HCT116 (cell line): ENCODE measurements at regions not wholly inside any gene's neighbourhood (a gene's known extent, or its start where the extent isn't known, plus 50 kb on each side); places are given as distances from the start of the nearest gene placed in this dataset.

Experiments used
- ATAC-seq: fragments of 200-7000 bp; cut with Tn5 transposase; 2 replicates; pipeline ENCODE4 v1.9.1; 2020; ENCODE audit warnings: mild to moderate bottlenecking, moderate library complexity
- BruUV-seq: library from RNA; stranded (reverse); fragments of 400-500 nt; replicated peaks from 2 replicates; lab custom pipeline; 2021; lab: Mats Ljungman, UMichigan
- CTCF ChIA-PET: fragments of 300-600 bp; sonication (Branson Sonifier 250); formaldehyde crosslinking; loops from one replicate; lab custom pipeline; 2021; ENCODE audit warnings: antibody characterized with exemption; lab: Charles Lee
- POLR2A ChIA-PET: fragments of 300-600, 350-600 bp; sonication (Branson Sonifier 250); formaldehyde crosslinking; loops from one replicate; lab custom pipeline; 2021; ENCODE audit warnings: antibody characterized with exemption; lab: Charles Lee
- RAD21 ChIA-PET, 2 experiments: fragments of 300-600 bp; sonication (Branson Sonifier 250); formaldehyde crosslinking; loops; one replicate each; lab custom pipeline; 2023; ENCODE audit warnings: low total read pairs in 2 of 2; ENCODE audit not compliant: uncharacterized antibody in 2 of 2, unreplicated experiment in 2 of 2, low non-redundant PET in 1 of 2; lab: Charles Lee
- DNase-seq: peaks from one replicate; pipeline ENCODE4 v3.0.0-alpha.2; 2010; ENCODE audit warnings: low read depth, low spot score
- H2AFZ ChIP-seq: fragments of 200-600 bp; shearing (Covaris generic), sonication (generic); 2 replicates; pipeline ENCODE4 v1.6.1; 2017; ENCODE audit warnings: low read depth, mixed run types, mixed read lengths, antibody characterized with exemption, low read length; ENCODE audit not compliant: poor library complexity, severe bottlenecking
- H3K27ac ChIP-seq: 2 replicates; pipeline ENCODE4 v1.5.1; 2012; ENCODE audit warnings: low read depth, low read length
- H3K27me3 ChIP-seq: fragments of 200-600 bp; sonication (generic); 2 replicates; pipeline ENCODE4 v1.6.1; 2016; ENCODE audit warnings: mixed run types, low read length, mixed read lengths; ENCODE audit not compliant: insufficient read depth
- H3K36me3 ChIP-seq, 2 experiments: fragments of 200-500 bp in 1 of 2; fragments of 200-600 bp in 1 of 2; sonication (Bioruptor generic) in 1 of 2; sonication (generic) in 1 of 2; 2 replicates each; pipeline versions ENCODE4 v1.5.1 to v1.6.1; 2014 to 2016; ENCODE audit warnings: low read length in 2 of 2, inconsistent platforms in 1 of 2, mixed read lengths in 1 of 2, mixed run types in 1 of 2; ENCODE audit not compliant: insufficient read depth in 2 of 2, control insufficient read depth in 1 of 2
- H3K4me1 ChIP-seq, 2 experiments: fragments of 200-600 bp in 1 of 2; sonication (generic) in 1 of 2; 2 replicates each; pipeline versions ENCODE4 v1.5.1 to v1.6.1; 2012 to 2017; ENCODE audit warnings: low read length in 2 of 2, inconsistent platforms in 1 of 2, mild to moderate bottlenecking in 1 of 2, mixed read lengths in 1 of 2, mixed run types in 1 of 2, moderate library complexity in 1 of 2; ENCODE audit not compliant: insufficient read depth in 2 of 2, control insufficient read depth in 1 of 2
- H3K4me2 ChIP-seq: fragments of 200-600 bp; sonication (generic); 2 replicates; pipeline ENCODE4 v1.6.1; 2017; ENCODE audit warnings: mixed run types, low read length, mixed read lengths
- H3K4me3 ChIP-seq, 2 experiments: fragments of 200-600 bp in 1 of 2; sonication (generic) in 1 of 2; replicated peaks in 1 of 2; 2 replicates each; pipeline ENCODE4 v1.5.1; 2011 to 2016; ENCODE audit warnings: low read length in 2 of 2, control low read depth in 1 of 2, low read depth in 1 of 2, mild to moderate bottlenecking in 1 of 2, mixed read lengths in 1 of 2, mixed run types in 1 of 2
- H3K79me2 ChIP-seq: fragments of 200-600 bp; sonication (generic); 2 replicates; pipeline ENCODE4 v1.6.1; 2017; ENCODE audit warnings: mild to moderate bottlenecking, mixed run types, low read length, moderate library complexity, mixed read lengths; ENCODE audit not compliant: insufficient read depth
- H3K9ac ChIP-seq: fragments of 200-600 bp; sonication (generic); 2 replicates; pipeline ENCODE4 v1.6.1; 2016; ENCODE audit warnings: low read length, mixed read lengths
- H3K9me2 ChIP-seq: fragments of 200-600 bp; sonication (generic), shearing (Covaris generic); 2 replicates; pipeline ENCODE4 v1.6.1; 2017; ENCODE audit warnings: mixed run types, mild to moderate bottlenecking, moderate library complexity; ENCODE audit not compliant: insufficient read depth
- H3K9me3 ChIP-seq, 2 experiments: fragments of 200-500 bp in 1 of 2; fragments of 200-600 bp in 1 of 2; sonication (Bioruptor generic) in 1 of 2; sonication (generic) in 1 of 2; 2 replicates each; pipeline ENCODE4 v1.6.1; 2014 to 2017; ENCODE audit warnings: low read length in 2 of 2, mixed read lengths in 2 of 2, inconsistent platforms in 1 of 2, low read depth in 1 of 2, mild to moderate bottlenecking in 1 of 2, mixed run types in 1 of 2, moderate library complexity in 1 of 2; ENCODE audit not compliant: control insufficient read depth in 1 of 2, insufficient read depth in 1 of 2
- H4K20me1 ChIP-seq: fragments of 200-600 bp; sonication (generic), shearing (Covaris generic); 2 replicates; pipeline ENCODE4 v1.6.1; 2017; ENCODE audit warnings: mixed run types, mild to moderate bottlenecking, moderate library complexity; ENCODE audit not compliant: insufficient read depth
- ATF3 ChIP-seq: IDR thresholded peaks from 2 replicates; pipeline ENCODE4 v1.6.1; 2012
- CBX3 ChIP-seq: IDR thresholded peaks from 2 replicates; pipeline ENCODE4 v1.6.1; 2012; ENCODE audit warnings: low read depth
- CEBPB ChIP-seq: IDR thresholded peaks from 2 replicates; pipeline ENCODE4 v1.6.1; 2012; ENCODE audit warnings: low read depth
- CTCF ChIP-seq, 3 experiments: fragments of 200-600 bp in 1 of 3; sonication (generic) in 1 of 3; IDR thresholded peaks in 2 of 3; conservative IDR thresholded peaks in 1 of 3; 2 replicates each; pipeline ENCODE4 v1.5.1; 2012 to 2017; ENCODE audit warnings: low read depth in 2 of 3, low read length in 2 of 3, antibody characterized with exemption in 1 of 3, borderline replicate concordance in 1 of 3, control low read depth in 1 of 3, mild to moderate bottlenecking in 1 of 3, mixed read lengths in 1 of 3, mixed run types in 1 of 3, moderate library complexity in 1 of 3; ENCODE audit not compliant: insufficient read depth in 1 of 3
- EGR1 ChIP-seq: IDR thresholded peaks from 2 replicates; pipeline ENCODE4 v1.6.1; 2012; ENCODE audit warnings: low read depth
- ELF1 ChIP-seq: IDR thresholded peaks from 2 replicates; pipeline ENCODE4 v1.6.1; 2012; ENCODE audit warnings: low read depth, borderline replicate concordance
- EZH2 ChIP-seq: fragments of 200-600 bp; sonication (generic); IDR thresholded peaks from 2 replicates; pipeline ENCODE4 v1.6.1; 2017; ENCODE audit warnings: antibody characterized with exemption, mixed run types
- EZH2phosphoT487 ChIP-seq: fragments of 200-600 bp; IDR thresholded peaks from 2 replicates; pipeline ENCODE4 v1.6.1; 2018; ENCODE audit warnings: antibody characterized with exemption, borderline replicate concordance
- FOSL1 ChIP-seq: IDR thresholded peaks from 2 replicates; pipeline ENCODE4 v1.6.1; 2012; ENCODE audit warnings: low read depth
- JUND ChIP-seq: IDR thresholded peaks from 2 replicates; pipeline ENCODE4 v1.6.1; 2012
- MAX ChIP-seq: IDR thresholded peaks from 2 replicates; pipeline ENCODE4 v1.6.1; 2012
- POLR2AphosphoS5 ChIP-seq: IDR thresholded peaks from 2 replicates; pipeline ENCODE4 v1.6.1; 2011; ENCODE audit warnings: mild to moderate bottlenecking, low read depth, low read length, moderate library complexity
- RAD21 ChIP-seq: IDR thresholded peaks from 2 replicates; pipeline ENCODE4 v1.6.1; 2012; ENCODE audit warnings: low read depth, mild to moderate bottlenecking
- REST ChIP-seq: IDR thresholded peaks from 2 replicates; pipeline ENCODE4 v1.6.1; 2012; ENCODE audit warnings: low read depth
- SIN3A ChIP-seq: IDR thresholded peaks from 2 replicates; pipeline ENCODE4 v1.6.1; 2012; ENCODE audit warnings: low read depth
- SP1 ChIP-seq: IDR thresholded peaks from 2 replicates; pipeline ENCODE4 v1.6.1; 2012; ENCODE audit warnings: low read depth
- SRF ChIP-seq: IDR thresholded peaks from 2 replicates; pipeline ENCODE4 v1.6.1; 2012; ENCODE audit warnings: low read depth
- YY1 ChIP-seq: IDR thresholded peaks from 2 replicates; pipeline ENCODE4 v1.6.1; 2011; ENCODE audit warnings: low read length, low read depth, moderate library complexity, mild to moderate bottlenecking; ENCODE audit not compliant: insufficient replicate concordance; ENCODE audit errors: extremely low read depth
- intact Hi-C: fragments of 100-400 bp; cut with micrococcal nuclease; formaldehyde crosslinking; loops from 2 replicates; pipeline ENCODE4 v1.10.0; 2022

GRCh38 chr7:7127773-7128172 lies 54.6 kb upstream of the C1GALT1 start:
- POLR2A ChIA-PET, result no interaction called here
- Histone ChIP-seq H3K4me2 (no peak overlapping the region), H2AFZ (no peak overlapping the region), H3K9me3 (no peaks in the 10 kb centered on the region), H3K36me3 (no peaks in the 10 kb centered on the region), H4K20me1 (no peaks in the 10 kb centered on the region), H3K4me1 (no peaks in the 10 kb centered on the region), H3K9ac (no peak overlapping the region), H3K4me3 (no peak overlapping the region), H3K79me2 (no peaks in the 10 kb centered on the region), H3K9me2 (no peaks in the 10 kb centered on the region), H3K27ac (no peak overlapping the region), H3K27me3 (no peaks in the 10 kb centered on the region)
- BruUV-seq, result no TSS peak
- TF ChIP-seq RAD21, result no peak
- TF ChIP-seq SRF, result no peak
- DNase-seq (no peak), ATAC-seq (no peak)
- RAD21 ChIA-PET, result no interaction called here
- CTCF ChIA-PET, result no interaction called here
- intact Hi-C loops, result no loop called here

GRCh38 chr7:7129381-7129780 lies 53.0 kb upstream of the C1GALT1 start:
- Histone ChIP-seq H3K27me3 (no peaks in the 10 kb centered on the region), H3K4me2 (no peak overlapping the region), H3K79me2 (no peaks in the 10 kb centered on the region), H3K9me2 (no peaks in the 10 kb centered on the region), H2AFZ (no peak overlapping the region), H3K27ac (no peak overlapping the region), H3K4me3 (no peak overlapping the region), H3K9me3 (no peaks in the 10 kb centered on the region), H4K20me1 (no peaks in the 10 kb centered on the region), H3K9ac (no peak overlapping the region), H3K36me3 (no peaks in the 10 kb centered on the region), H3K4me1 (no peaks in the 10 kb centered on the region)
- intact Hi-C loops, result no loop called here
- RAD21 ChIA-PET, result no interaction called here
- no TSS peak for BruUV-seq
- CTCF ChIA-PET, result no interaction called here
- TF ChIP-seq RAD21 (no peak), REST (no peak), CTCF (IDR thresholded peaks at IDR 0.05 in 2 of 3, conservative IDR thresholded peaks at IDR 0.05 in 1 of 3; ENCODE audit: borderline replicate concordance in 1 of 3, insufficient read depth in 1 of 3, low read depth in 2 of 3, low read length in 2 of 3) (no peak), POLR2AphosphoS5 (no peak), EZH2phosphoT487 (no peak), JUND (no peak), CBX3 (no peak), SP1 (no peak), SIN3A (no peak), CEBPB (no peak), ATF3 (no peak), EZH2 (no peak), MAX (no peak), FOSL1 (no peak), YY1 (no peak), SRF (no peak), EGR1 (no peak), ELF1 (no peak)
- DNase-seq (no peak), ATAC-seq (no peak)
- POLR2A ChIA-PET, result no interaction called here
